Fibroblast of pulmonary artery (primary cell): ENCODE measurements at regions not wholly inside any gene's neighbourhood (a gene's known extent, or its start where the extent isn't known, plus 50 kb on each side); places are given as distances from the start of the nearest gene placed in this dataset.

Source experiments
- DNase-seq: peaks from one replicate; pipeline ENCODE4 v3.0.0-alpha.2; 2010; ENCODE audit warnings: low read depth
- H3K4me3 ChIP-seq: replicated peaks from 2 replicates; pipeline ENCODE4 v1.5.1; 2011; ENCODE audit warnings: low read depth, mild to moderate bottlenecking, control low read depth, low read length, moderate library complexity
- TF ChIP-seq, protein P1 (sequence below): IDR thresholded peaks from 2 replicates; pipeline ENCODE4 v1.5.1; 2011; ENCODE audit warnings: mild to moderate bottlenecking, control low read depth, low read length, inconsistent platforms; ENCODE audit errors: missing control alignments

DNA sequence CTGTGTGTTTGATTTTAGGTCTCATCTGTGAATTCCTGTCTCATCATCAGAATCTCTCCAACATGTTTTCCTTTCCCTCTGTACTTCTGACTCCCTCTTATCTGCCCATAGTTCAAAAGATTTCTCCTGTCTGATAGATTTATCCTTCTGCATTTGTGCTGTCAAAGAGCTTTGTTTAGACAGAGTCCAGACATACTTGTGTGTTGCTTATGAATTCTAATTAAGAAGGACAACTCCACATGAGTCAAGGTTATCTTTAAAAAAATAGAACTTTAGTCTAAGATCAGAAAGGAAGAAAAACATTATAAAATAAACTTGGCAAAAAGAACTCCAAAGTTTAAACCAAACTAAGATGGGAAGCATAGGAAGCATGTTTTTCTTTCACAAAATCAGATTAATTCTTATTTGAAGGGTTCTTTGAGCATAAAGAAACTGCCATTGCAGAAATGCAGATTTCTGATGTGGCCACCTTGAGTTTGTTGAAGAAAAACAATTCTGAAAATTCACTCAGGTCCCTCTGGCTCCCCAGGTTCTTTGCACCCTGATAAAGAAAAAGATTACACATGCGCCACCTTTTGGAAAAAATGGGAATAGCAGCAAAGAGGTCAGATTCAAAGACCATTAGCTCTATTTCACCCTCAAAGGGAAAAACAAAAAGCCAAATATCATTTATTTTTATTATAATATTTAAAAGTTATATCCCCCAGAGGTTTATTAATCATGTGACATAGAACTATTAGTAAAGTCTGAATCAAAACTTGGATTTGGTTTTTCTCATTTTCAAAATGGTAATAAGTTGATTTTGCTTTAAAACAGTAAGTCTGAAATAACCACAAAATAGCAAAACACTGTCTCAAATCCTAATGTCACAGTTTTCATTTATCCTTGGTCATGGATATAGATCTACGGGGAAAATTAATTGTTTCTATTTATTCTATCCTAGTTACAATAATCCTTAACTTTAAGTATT is 143.7 kb upstream of the DCN start:
- TF ChIP-seq, protein P1, sequence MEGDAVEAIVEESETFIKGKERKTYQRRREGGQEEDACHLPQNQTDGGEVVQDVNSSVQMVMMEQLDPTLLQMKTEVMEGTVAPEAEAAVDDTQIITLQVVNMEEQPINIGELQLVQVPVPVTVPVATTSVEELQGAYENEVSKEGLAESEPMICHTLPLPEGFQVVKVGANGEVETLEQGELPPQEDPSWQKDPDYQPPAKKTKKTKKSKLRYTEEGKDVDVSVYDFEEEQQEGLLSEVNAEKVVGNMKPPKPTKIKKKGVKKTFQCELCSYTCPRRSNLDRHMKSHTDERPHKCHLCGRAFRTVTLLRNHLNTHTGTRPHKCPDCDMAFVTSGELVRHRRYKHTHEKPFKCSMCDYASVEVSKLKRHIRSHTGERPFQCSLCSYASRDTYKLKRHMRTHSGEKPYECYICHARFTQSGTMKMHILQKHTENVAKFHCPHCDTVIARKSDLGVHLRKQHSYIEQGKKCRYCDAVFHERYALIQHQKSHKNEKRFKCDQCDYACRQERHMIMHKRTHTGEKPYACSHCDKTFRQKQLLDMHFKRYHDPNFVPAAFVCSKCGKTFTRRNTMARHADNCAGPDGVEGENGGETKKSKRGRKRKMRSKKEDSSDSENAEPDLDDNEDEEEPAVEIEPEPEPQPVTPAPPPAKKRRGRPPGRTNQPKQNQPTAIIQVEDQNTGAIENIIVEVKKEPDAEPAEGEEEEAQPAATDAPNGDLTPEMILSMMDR: peak; percentile 78
- H3K4me3 ChIP-seq: no peak overlapping the region
- peak; percentile 81 for DNase-seq

DNA sequence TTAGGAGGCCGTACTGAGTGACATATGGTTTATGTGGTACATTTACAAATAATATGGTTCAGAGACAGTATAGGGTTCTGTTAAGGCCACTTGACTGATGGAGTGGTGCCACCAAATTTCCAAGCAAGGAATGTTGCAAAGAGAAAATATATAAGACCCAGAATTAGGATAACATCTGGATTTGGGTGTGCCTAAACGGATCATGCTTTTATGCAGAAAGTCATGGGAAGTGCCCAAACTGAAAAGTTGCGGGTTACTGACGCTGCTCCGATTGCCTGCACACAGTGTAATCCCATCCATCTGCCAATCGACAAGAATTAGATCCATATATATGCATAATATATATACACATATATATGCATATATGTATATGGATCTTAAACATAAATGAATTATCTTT is 138.4 kb upstream of the DCN start:
- no peak for DNase-seq
- H3K4me3 ChIP-seq: no peak overlapping the region
- TF ChIP-seq, protein P1: no peak

DNA sequence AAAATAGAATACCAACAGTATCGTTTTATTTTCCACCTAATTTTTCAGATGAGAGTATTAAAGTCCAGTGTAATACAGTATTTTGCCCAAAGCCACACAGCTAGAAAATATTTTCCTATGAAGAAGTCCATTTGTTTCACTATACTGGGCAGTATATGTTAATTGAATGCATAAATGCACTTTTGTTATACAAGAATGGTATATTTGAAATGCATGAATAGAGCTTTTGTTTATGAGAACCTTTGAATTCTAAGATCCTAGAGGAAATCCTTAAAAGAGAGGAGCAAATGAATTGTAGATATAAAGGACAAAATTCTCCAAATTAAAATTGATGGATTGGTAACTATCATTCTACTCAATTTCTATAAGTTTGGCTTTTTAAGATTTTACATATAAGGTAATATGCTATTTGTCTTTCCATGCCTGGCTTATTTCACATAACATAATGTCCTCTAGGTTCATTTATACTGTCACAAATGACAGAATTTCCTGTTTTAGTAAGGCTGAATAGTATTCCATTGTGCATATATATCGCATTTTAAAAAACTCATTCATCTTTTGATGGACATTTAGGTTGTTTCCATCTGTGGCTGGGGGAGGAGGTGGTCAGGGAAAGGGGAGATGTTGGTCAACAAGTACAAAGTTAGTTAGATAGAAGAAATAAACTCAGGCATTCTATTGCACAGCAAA is 136.6 kb upstream of the DCN start:
- TF ChIP-seq, protein P1: no peak
- H3K4me3 ChIP-seq: no peak overlapping the region

DNA sequence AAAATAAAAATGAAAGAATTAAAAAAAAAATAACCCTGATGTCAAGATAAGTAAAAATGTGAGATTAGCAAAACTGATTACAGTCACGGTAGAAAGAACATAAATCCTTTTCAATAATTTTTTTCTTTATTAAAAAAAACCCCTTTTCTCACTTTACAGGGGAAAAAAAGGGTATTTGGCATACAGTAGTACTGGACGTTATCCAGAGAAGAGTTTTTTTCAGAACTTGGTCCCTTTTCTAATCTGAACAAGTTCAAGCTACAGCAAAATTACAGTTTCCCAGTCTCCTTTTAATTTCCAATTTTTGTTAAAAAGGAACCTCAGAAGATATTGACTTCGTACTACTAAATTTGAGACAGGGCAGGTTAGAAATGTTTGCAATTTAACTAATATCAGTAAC is 134.7 kb upstream of the DCN start:
- no peak for DNase-seq
- TF ChIP-seq, protein P1: no peak
- no peak overlapping the region for H3K4me3 ChIP-seq

More for the DNA sequence above, 136.6 kb upstream of the DCN start:
- DNase-seq: no peak

DNA sequence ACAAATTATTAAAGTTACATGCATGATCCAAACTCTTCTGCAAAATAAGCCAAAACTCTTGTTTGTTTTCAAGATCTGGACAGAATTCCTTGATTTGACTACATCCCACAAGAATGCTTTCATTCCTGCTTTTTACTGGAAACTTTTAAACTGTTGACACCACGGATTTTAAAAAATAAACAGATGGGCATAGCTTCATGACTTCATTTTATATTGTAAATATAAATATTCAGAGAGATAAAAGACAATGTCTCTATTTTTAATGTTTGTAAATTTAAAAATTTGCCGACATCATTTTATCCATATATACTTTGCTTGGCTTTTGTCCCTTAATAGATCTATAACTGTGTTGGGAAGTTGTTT is 134.3 kb upstream of the DCN start:
- peak; percentile 47 for DNase-seq
- TF ChIP-seq, protein P1: no peak
- no peak overlapping the region for H3K4me3 ChIP-seq

DNA sequence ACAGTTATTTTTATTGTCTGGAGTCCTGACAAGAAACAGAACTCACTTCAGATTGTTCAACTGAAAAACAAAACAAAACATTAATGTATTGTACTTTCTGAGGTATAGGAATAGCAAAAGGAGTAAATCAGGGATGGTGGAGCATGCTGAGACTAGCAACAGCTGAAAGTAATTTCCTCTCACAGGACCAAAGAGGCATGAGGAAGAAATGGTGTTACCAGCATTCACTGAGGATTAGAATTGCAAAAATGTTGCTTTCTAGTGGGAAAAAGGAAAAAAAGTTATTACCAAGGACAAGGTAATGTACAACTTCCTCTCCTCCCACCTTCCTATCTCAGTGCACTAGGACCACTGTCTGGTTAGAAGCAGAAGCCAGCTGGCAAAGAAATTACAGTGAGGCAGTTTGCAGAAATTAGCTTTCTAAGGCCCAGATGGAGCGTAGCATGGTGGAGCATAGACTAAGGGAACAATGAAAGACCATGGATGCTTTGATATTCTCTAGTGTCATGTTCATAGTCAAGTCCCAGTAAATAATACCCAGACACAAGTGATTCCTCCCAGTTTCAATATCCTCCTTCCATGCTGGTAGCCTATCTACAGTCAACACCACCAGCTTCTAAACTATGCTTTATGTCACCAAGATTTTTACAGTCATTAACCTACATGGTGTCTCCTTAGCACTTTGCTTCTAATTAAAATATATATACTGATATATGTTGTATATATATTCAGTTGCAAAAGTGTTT is 133.7 kb upstream of the DCN start:
- TF ChIP-seq, protein P1: no peak
- peak; percentile 36 for DNase-seq
- no peak overlapping the region for H3K4me3 ChIP-seq
